GM21390 (cell line): ENCODE measurements at regions not wholly inside any gene's neighbourhood (a gene's known extent, or its start where the extent isn't known, plus 50 kb on each side); places are given as distances from the start of the nearest gene placed in this dataset.

Experiments
- ATAC-seq: cut with Tn5 transposase; IDR thresholded peaks from one replicate; pipeline ENCODE4 v1.9.1; 2021; ENCODE audit not compliant: unreplicated experiment

DNA sequence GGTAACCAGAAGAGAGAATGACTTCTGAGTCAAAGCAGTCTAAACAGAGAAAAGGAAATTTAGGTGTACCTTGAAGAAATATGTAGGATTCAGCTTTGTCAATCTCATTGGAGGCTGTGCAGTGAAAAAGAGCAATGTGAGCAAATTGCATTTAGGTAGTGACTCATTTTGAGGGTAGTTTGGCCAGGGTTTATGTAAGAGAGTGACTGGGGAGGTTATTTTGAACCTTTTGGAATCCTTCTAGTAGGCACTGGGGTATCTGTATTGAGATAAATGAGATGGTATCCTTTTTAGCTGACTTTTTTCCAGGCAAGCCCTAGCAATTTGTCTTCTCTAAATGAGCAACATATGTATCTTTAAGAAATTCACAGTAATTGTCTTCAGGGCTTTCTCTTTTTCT lies 95.9 kb downstream of the DISP1 start:
- ATAC-seq, result no peak

DNA sequence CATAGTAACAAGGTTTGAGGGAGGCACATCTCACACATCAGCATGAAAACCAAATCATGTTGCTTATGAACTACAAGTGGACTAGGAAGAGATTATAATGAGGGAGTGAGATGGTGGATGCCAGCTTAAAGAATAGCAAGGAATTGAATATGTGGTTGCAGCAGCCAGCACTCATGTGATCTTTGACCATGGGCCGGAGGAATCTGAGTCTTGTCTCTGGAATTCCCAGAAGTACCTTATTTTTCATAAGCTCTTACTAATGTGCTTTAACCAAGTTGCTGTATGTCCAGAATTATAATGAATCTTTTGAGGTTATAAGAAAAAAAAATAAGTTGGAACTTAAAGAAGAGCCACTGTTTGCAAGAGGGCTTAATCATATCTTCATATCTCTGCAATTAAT lies 97.0 kb downstream of the DISP1 start:
- ATAC-seq, result no peak

DNA sequence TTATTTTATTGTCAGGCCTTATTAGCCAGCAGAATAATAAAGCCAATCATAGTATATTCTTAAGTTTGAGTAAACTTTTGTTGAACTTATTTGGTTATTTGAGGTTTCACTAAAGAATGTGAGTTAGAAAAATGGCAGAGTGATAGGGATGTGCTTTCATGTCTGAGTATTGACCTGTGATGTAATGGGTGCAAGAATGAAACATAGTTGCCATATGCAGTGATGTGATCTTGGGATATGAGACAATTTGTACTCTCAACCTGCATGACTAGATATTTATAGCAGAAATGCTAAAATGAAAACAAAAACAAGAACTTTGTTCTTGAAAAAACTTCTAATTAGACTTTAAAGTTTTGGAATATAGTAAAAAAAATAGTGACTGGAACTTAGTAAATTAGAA lies 97.9 kb downstream of the DISP1 start:
- no peak for ATAC-seq

DNA sequence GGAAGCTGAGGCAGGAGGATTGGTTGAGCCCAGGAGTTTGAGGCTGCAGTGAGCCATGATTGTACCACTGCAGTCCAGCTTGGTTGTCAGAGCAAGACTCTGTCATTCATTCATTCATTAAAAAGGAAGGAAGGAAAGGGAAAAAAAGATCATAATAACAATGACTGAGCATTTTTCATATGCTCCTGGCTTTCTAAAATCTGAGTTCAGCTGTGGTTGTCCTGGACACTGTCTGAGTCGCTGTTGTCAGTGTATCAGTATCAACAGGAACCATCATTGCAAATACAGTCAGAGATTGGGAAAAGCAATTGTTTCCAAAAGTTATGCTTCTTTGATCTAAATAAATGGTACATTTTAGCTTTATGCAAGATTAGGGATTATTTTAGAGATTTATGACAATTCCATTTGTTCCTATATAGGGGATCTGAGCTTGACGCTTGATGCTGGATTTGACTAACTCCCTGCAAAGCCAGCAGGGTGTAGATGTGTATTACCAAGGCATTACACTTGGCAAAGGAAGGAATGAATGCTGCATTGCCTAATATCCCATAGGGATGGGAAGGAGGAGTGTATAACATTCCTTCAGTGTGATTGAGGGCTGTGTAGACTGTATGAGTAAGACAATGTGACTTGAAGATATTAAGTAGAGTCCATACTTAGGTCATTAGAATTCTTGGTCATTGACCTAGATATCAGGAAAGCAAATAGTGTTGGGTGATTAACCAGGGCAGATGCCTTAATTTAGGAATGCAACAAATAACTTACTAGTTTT lies 100.2 kb downstream of the DISP1 start:
- ATAC-seq, result no peak

DNA sequence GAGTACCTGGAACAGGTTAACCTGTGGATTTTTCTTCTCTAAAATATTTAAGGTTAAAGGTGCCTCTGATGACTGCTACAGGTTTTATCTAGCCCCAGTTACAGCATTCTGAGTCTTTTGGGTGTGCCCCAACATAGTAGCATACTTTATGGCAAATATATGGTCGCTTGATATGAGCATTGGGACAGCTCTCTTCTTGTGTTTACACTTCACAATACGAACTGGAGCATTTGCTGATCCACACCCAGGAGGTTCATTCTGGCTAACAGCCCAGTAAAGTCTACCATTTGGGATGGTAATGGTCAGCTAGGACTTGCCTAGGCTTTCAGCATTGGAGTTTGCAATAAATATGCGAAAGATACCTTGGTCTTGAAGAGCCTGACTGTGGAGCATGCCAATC lies 101.3 kb downstream of the DISP1 start:
- ATAC-seq, result no peak

DNA sequence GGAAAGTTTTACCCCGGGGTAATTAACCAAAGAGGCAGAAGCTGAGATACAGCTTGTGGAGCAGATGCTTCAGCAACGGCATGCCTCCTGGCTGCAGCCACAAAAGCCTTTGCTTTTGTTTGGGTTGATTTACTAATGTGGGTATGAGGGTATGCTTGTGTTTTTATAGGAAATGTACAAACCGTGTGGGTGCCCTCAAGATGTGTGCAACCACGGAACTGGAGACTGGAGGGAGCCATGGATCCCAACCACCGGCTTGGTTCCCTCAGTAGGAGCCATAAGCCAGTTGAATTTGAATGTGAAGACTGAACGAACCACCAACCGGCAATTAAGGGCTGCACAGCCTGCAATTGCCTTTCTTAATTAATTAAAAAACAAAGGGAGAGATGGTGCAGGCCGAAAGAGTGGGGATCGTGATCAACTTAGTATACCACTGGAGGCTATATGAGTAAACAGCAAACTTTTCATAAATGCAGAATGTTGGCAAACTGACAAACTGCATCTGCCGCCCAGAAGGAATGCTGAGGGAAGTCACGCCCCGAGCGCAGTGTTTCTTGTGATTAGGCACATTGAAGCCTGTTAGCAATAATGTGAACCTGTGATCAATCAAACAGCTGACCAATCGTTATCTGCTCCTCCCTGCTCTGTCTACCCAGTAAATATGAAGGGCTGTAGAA lies 104.1 kb downstream of the DISP1 start:
- ATAC-seq, result no peak

DNA sequence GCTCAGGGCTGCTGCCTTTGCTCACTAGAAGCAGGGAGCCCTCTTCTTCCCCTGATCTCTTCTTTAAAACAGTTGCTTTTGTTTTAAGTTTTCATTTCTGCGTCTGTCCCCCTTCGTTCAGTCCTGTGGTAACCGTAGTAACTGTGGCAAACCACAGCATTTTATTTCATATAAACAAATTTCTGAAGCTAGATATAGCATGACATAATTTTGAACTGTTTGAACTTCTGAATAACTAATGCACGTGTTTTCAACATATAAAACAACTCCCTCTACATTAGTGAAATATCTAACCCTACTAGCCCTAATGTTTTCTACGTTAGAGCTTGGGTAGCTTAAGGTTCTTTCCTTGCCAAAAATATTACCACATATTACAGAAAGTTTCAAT lies 104.6 kb downstream of the DISP1 start:
- ATAC-seq, result no peak

DNA sequence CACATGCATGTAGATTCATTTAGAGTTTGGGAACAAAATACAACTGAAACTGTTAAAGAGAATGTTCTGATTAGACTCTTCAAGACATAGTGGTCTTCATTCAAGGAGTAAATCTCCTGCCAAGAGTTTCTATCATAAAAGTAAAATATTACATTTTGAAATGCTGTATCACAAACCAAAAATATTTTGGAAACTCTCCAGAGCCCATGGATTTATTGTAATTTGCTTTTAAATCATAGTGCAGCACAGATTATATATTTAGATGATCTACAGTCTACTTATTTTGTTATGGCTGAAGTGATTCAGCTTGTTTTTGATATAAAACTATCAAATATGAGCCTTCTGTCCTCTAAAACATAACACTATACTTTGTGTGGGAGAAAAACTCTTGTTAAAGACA lies 105.3 kb downstream of the DISP1 start:
- ATAC-seq, result no peak

DNA sequence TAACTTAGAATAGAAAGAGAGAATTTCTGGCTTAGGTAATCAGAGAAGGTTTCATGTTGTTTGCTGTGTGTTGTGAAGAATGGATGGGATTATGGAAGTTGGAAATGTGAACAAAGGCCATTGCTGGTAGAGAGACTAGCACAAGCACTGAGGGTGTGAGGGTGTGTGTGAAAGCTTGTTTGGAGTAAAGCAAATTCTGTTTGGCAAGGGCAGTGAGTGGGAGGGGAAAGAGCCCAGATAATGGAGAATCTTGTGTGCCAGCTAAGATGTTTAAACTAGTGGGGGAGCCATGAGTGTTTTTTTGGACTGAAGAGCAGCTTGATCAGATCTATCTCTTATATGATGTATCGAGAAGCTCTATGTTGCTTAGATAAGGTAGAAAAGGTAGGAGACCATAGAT lies 107.1 kb downstream of the DISP1 start:
- no peak for ATAC-seq

DNA sequence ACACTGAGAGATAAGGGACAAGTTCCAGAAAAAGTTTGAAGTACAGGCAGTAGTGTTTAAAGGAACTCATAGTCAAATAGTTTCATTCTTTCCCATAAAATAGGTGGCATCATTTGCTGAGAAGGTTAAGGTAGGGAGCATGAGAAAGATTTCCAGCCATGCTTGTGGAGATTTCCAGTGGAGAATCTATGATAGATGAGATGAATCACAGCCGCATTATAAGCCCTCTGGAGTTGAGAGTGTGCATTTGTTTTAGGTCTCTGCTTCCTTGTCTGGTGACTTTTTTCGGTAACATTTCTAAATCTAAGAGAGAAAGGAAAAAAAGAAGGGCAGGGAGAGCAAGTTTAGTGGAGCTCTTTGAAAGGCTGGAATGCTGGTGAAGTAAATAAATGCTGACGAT lies 108.7 kb downstream of the DISP1 start:
- no peak for ATAC-seq

DNA sequence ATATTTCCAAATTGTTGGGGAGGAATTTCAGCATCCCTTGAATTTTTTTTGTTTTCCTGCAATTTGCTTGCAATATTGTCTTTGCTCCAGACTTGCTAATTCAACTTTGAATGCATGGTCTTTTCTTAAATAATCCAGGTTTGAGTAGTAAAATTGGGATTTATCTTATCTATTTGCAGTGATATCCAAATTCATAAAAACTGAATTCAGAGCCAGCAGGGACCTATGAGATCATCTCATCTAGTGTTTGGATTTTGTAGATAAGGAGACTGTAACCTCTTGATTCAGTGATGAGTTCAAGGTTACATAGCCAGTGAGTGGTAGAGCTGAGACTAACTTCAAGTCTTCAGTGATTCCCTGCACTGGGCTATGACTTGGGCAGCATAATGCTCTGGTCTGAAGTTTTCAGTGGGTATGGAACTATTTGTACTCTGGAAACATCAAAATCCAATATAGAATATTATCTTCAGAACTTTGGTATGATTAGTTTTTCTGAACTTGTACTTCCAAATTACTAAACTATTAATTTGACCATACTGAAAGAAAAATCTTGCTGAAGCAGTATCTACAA lies 109.4 kb downstream of the DISP1 start:
- no peak for ATAC-seq

DNA sequence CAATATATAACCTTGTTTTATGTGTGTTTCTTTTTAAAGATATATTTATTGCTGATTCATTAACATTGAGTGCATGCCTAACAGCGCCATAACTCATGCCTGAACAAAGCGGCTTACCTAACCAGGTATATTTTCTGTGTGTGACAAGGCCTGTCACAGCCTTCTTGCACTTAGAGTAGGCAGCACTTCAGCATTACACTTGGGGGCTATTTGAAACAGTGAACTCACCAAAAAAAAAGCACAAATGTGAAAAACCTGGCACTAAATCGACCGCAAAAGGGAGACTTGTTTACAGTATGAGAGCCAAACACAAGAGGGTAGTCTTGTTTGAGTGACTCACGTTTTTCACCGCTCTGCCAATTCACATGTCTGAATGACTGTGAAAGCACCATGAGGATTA lies 111.7 kb downstream of the DISP1 start:
- ATAC-seq, result no peak

DNA sequence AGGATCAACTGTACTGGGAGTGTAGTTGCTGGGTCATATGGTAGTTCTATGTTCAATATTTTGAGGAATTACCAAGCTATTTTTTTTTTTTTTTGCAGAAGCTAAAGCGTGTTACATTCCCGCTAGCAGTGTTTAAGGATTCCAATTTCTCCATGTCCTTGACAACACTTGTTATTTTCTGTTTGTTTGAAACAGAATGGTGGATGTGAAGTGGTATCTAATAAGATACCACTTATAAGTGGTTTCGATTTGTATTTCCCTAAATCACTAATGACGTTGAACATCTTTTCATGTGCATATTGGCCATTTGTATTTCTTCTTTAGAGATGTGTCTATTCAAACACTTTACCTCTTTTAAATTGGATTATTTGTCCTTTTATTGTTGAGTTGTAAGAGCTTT lies 112.2 kb downstream of the DISP1 start:
- no peak for ATAC-seq

DNA sequence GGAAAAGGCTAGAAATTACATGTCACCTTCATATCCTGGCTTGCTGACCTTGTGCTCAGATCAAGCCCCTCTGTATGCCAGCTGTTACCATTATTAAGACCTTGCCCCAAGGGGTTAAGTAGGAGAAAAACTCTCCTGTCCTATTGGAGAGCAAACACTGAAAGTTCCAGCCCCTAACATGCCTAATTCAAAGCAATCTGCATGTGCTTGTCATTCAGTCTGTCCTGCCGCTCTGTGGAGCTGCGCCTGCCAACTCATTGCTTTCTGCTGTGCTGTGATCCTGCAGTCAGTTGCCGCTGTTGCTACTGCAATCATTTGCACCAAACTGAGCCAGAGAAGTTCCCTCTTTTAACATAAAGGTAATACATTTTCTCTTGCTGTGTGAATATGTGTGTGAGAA lies 113.4 kb downstream of the DISP1 start:
- ATAC-seq, result no peak

DNA sequence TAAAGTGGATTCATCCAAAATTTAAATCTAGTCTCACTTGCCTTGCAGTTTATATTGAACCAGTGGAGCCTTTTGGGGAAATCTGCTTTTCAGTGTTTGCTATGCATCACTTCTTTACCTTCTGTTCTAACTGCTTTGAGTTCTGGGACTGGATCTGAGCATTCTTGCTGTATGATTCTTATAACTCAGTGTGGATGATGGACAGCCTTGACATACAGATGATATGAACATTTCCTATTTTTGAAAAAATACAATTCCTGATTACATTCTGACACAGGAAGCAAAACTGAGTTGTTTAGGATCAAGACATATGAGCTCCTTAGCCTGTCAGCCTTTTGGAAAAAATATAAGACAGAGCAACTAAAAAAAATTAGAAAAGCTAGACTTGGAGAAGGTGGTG lies 115.2 kb downstream of the DISP1 start:
- ATAC-seq, result no peak

DNA sequence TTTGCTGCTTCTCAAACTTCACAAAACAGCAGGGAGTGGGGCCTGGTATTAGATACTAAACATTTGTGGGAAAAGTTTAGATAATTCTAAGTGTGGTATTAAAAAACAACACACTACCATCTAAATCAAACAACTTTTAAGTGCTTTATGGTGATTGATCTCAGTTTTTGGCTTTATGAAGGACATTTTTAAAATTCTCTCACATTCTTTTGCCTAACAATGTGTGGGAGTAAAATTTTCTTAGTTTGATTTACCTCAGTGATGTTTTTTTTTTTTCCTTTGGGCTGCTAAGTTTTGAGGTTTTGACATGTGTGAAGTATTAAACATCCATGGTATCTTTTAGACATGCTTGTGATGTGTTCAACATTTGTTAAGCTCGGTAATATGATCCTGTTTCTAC lies 116.2 kb downstream of the DISP1 start:
- ATAC-seq, result no peak

DNA sequence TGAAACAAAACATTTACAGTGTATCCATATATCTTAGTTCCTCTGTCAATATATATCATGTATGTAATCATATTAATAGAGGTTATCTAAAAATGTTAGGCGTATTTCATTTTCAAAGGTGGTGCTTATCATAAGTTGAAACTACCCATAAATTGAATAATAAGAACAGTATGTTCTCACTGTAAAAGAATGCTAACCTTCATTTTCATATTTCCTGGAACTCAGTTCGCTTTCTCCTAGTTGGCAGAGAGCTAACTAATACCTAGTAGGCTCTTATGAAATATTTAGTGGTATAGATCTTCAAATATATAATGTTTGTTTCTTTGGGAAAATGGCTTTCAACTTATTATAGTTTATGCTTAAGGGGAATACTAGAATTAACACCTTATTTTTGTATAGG lies 118.4 kb downstream of the DISP1 start:
- ATAC-seq, result no peak

DNA sequence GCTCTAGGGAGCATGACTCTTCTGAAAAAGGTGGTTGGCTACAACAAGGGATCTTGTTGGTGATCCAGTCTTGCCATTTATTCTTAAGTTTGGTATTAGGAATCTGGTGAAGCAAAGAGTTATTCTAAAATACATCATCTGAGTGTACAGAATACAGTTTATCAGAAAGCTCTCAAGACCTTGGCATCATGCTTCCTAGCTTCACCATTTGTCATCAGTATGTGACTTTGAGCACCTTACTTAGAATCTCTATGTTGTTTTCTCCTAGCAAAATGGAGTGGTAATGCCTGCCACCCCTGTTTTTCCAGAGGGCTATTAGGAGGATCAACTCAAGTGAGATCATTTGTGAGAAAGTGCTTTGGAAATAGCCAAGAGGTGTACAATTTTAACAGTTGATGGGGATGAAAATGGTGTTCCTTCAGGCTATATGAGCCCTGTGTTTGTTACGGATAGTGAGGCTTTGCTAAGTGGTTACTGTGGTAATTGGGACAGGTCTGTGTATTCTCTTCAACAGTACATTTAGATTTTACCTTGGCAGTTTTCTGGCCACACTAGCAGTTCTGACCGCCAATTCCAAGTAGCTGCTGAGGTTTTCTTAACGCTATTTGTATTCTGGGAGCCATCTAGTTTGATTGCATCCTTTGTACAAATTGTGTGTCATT lies 120.5 kb downstream of the DISP1 start:
- no peak for ATAC-seq

DNA sequence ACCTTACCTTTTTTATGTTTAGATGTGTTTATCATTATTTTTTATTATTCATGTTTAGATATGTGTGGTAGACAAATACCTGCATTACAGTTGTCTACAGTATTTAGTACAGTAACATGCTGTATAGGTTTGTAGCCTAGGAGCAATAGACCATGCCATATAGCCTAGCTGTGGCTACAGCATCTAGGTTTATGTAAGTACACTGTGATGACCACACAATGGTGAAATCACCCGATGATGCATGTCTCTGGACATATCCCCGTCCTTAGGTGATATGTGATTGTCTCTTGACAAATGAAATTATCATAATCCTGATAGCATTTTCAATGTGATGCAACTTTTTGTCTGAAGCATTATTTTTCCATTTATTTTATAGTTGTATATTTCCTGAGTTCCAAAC lies 121.2 kb downstream of the DISP1 start:
- ATAC-seq, result no peak

DNA sequence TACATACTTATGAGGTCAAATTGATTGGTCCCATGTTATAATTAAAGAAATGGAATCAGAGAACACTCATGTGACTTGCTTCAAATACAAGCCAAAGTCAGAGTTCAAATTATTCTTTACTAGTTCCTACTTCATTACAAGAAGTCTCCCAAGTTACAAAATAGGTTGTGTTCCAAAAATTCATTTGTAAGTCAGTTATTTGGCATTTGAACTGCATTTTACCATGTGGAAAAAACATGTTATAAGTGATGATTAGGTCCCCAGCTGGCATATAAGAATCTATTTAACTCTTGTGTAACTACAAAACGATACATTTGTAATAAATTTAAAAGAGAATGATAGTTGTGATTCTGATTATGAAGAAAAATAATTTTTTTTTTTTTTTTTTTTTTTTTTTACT lies 124.1 kb downstream of the DISP1 start:
- no peak for ATAC-seq

DNA sequence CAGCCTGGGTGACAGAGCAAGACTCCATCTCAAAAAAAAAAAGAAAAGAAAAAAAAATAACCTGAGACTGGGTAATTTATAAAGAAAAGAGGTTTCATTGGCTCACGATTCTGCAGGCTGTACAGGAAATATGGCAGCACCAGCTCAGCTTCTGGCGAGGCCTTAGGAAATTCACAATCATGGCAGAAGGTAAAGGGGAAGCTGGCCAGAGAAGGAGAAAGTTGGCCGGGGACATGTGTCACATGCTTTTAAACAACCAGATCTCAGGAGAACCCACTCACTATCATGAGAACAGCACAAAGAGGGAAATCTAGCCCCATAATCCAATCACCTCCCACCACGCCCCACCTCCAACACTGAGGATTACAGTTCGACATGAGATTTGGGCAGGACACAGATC lies 125.3 kb downstream of the DISP1 start:
- no peak for ATAC-seq

DNA sequence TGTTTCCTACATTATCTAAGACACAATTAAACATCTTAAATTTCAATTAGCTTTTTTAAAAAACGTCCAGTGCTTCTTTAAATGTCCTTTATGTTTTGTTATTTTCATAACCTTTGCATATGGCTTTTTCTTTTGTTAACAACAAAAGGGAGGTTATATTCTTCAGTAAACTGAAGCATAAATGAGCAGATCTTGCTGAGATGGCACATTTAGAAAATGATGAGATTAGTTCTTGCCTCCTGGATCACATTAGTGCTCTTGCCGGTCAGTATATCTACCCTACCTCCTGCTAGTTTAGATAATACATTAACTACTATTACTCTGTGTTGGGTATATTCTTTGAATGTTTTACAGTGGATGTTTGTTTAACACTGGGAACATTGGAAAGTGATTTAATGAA lies 126.1 kb downstream of the DISP1 start:
- no peak for ATAC-seq
